GM12873 (cell line): ENCODE measurements at regions not wholly inside any gene's neighbourhood (a gene's known extent, or its start where the extent isn't known, plus 50 kb on each side); places are given as distances from the start of the nearest gene placed in this dataset.

ENCODE experiments used
- CTCF ChIP-seq: IDR thresholded peaks from 2 replicates; pipeline ENCODE4 v1.5.1; 2012; ENCODE audit warnings: low read depth, mild to moderate bottlenecking, moderate library complexity, low read length, control low read depth; ENCODE audit not compliant: insufficient read depth; ENCODE audit errors: missing control alignments

GRCh38 chr9:107685901-107686300 lies 196.3 kb upstream of the KLF4 start:
- TF ChIP-seq CTCF: no peak

- TF ChIP-seq CTCF: no peak
These were observed 195.8 kb upstream of the KLF4 start for GRCh38 chr9:107685376-107685775.

- no peak for TF ChIP-seq CTCF
These were observed 194.7 kb upstream of the KLF4 start for GRCh38 chr9:107684224-107684623.

- TF ChIP-seq CTCF: no peak
These were observed 194.0 kb upstream of the KLF4 start for GRCh38 chr9:107683566-107683965.

- no peak for TF ChIP-seq CTCF
These were observed 192.4 kb upstream of the KLF4 start for GRCh38 chr9:107681988-107682387.

- no peak for TF ChIP-seq CTCF
These were observed 186.0 kb upstream of the KLF4 start for GRCh38 chr9:107675351-107676259.

- no peak for TF ChIP-seq CTCF
These were observed 185.2 kb upstream of the KLF4 start for GRCh38 chr9:107674721-107675277.
